SK-N-DZ (cell line): ENCODE measurements at regions not wholly inside any gene's neighbourhood (a gene's known extent, or its start where the extent isn't known, plus 50 kb on each side); places are given as distances from the start of the nearest gene placed in this dataset.

Experiments used
- DNase-seq: peaks from one replicate; pipeline ENCODE4 v3.0.0-alpha.2; 2015; ENCODE audit warnings: low spot score

- no peak for DNase-seq
Measured at GRCh38 chr2:41878716-41879234, 169.0 kb upstream of the PKDCC start.

GRCh38 chr2:41879235-41879916 is 168.4 kb upstream of the PKDCC start:
- DNase-seq, result peak; percentile 47

- no peak for DNase-seq
Measured at GRCh38 chr2:41880561-41881243, 167.1 kb upstream of the PKDCC start.

GRCh38 chr2:41881249-41881648 is 166.6 kb upstream of the PKDCC start:
- no peak for DNase-seq

- DNase-seq, result no peak
Measured at GRCh38 chr2:41884718-41885117, 163.1 kb upstream of the PKDCC start.

- peak; percentile 89 for DNase-seq
Measured at GRCh38 chr2:41886145-41886664, 161.6 kb upstream of the PKDCC start.

GRCh38 chr2:41886757-41887156 is 161.1 kb upstream of the PKDCC start:
- DNase-seq, result no peak

GRCh38 chr2:41890341-41890740 is 157.5 kb upstream of the PKDCC start:
- no peak for DNase-seq

- no peak for DNase-seq
Measured at GRCh38 chr2:41892476-41892875, 155.3 kb upstream of the PKDCC start.

- DNase-seq, result no peak
Measured at GRCh38 chr2:41894563-41895333, 153.1 kb upstream of the PKDCC start.

GRCh38 chr2:41895334-41895664 is 152.5 kb upstream of the PKDCC start:
- no peak for DNase-seq

- peak; percentile 41 for DNase-seq
Measured at GRCh38 chr2:41896186-41896846, 151.5 kb upstream of the PKDCC start.

- DNase-seq, result no peak
Measured at GRCh38 chr2:41899189-41899588, 148.6 kb upstream of the PKDCC start.

GRCh38 chr2:41900101-41900577 is 147.7 kb upstream of the PKDCC start:
- DNase-seq, result no peak

- DNase-seq, result no peak
Measured at GRCh38 chr2:41902897-41903296, 144.9 kb upstream of the PKDCC start.

- no peak for DNase-seq
Measured at GRCh38 chr2:41903474-41904135, 144.2 kb upstream of the PKDCC start.

GRCh38 chr2:41904459-41904858 is 143.4 kb upstream of the PKDCC start:
- DNase-seq, result no peak

- DNase-seq, result no peak
Measured at GRCh38 chr2:41905597-41906337, 142.1 kb upstream of the PKDCC start.

- no peak for DNase-seq
Measured at GRCh38 chr2:41906338-41906725, 141.5 kb upstream of the PKDCC start.

- no peak for DNase-seq
Measured at GRCh38 chr2:41907141-41907540, 140.7 kb upstream of the PKDCC start.
